NB4 (cell line): ENCODE measurements at regions not wholly inside any gene's neighbourhood (a gene's known extent, or its start where the extent isn't known, plus 50 kb on each side); places are given as distances from the start of the nearest gene placed in this dataset.

Source experiments
- CTCF ChIP-seq: IDR thresholded peaks from one replicate; pipeline ENCODE4 v1.5.1; 2012; ENCODE audit warnings: low read depth, low read length
- MYC ChIP-seq: IDR thresholded peaks from 2 replicates; pipeline ENCODE4 v1.6.1; 2011; ENCODE audit warnings: low read depth, low read length

GRCh38 chr2:102929721-102930120 lies 167.9 kb downstream of the TMEM182 start:
- no peak for TF ChIP-seq CTCF
- no peak for TF ChIP-seq MYC
